ENCODE measurements at regions not wholly inside any gene's neighbourhood (a gene's known extent, or its start where the extent isn't known, plus 50 kb on each side); places are given as distances from the start of the nearest gene placed in this dataset.
"Not testable (repeated sequence)": the region's sequence is repeated elsewhere in the genome, so short reads cannot be mapped to it uniquely, and the experiment has no call there.

DNA sequence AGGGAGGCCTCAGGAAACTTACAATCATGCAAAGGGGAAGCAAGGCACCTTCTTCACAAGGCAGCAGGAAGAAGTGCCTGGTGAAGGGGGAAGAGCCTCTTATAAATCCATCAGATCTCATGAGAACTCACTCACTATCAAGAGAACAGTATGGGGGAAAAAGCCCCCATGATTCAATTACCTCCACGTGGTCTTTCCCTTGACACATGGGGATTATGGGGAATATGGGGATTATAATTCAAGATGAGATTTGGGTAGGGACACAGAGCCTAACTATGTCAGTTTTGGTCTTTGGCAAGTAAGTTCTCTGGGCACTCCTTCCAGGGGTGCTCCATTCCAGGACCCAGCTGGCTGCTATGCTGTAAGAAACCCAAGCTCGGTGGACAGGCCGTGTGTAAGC, 275.3 kb upstream of the TUT7 start:
- Mint-ChIP-seq H3K4me3 (no peak overlapping the region), H3K27ac (peak overlapping the region in 1 of 3 experiments; percentile 30), H3K4me1 (peaks cover 27% of the 10 kb centered on the region), H3K27me3 (ENCODE audit: low read depth) (peaks cover 4% of the 10 kb centered on the region), H3K9me3 (no peaks in the 10 kb centered on the region), H3K36me3 (ENCODE audit: low read depth) (no peaks in the 10 kb centered on the region)
- TF ChIP-seq, protein P1, sequence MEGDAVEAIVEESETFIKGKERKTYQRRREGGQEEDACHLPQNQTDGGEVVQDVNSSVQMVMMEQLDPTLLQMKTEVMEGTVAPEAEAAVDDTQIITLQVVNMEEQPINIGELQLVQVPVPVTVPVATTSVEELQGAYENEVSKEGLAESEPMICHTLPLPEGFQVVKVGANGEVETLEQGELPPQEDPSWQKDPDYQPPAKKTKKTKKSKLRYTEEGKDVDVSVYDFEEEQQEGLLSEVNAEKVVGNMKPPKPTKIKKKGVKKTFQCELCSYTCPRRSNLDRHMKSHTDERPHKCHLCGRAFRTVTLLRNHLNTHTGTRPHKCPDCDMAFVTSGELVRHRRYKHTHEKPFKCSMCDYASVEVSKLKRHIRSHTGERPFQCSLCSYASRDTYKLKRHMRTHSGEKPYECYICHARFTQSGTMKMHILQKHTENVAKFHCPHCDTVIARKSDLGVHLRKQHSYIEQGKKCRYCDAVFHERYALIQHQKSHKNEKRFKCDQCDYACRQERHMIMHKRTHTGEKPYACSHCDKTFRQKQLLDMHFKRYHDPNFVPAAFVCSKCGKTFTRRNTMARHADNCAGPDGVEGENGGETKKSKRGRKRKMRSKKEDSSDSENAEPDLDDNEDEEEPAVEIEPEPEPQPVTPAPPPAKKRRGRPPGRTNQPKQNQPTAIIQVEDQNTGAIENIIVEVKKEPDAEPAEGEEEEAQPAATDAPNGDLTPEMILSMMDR (IDR thresholded peaks at IDR 0.05; ENCODE audit: unreplicated experiment in 3 of 3), result no peak

DNA sequence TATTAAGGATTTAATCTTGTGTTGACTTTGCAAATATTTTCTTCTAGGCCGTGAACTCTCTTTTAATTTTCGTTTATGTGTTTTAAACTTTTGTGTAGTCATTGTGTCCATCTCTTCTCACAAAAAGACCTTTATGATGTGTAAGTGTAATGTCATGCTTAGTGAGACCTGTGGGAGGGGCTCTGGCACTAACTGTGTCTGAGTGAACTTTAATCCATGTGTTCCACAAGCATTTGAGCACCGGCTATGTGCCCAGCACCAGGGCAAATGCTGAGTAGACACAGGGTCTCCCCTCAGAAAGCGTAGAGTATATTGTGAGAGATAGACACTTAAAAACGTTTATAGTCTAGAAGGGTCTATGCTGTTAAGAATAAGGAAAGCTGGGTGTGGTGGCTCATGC, 272.6 kb upstream of the TUT7 start:
- H3K4me1 Mint-ChIP-seq, result peaks cover 21% of the 10 kb centered on the region
- no peak overlapping the region for H3K4me3 Mint-ChIP-seq
- no peaks in the 10 kb centered on the region for H3K36me3 Mint-ChIP-seq (ENCODE audit: low read depth)
- peaks cover 4% of the 10 kb centered on the region for H3K27me3 Mint-ChIP-seq (ENCODE audit: low read depth)
- H3K9me3 Mint-ChIP-seq, result no peaks in the 10 kb centered on the region
- TF ChIP-seq, protein P1 (IDR thresholded peaks at IDR 0.05; ENCODE audit: unreplicated experiment in 3 of 3), result no peak
- H3K27ac Mint-ChIP-seq, result peak overlapping the region in 1 of 3 experiments; percentile 92

DNA sequence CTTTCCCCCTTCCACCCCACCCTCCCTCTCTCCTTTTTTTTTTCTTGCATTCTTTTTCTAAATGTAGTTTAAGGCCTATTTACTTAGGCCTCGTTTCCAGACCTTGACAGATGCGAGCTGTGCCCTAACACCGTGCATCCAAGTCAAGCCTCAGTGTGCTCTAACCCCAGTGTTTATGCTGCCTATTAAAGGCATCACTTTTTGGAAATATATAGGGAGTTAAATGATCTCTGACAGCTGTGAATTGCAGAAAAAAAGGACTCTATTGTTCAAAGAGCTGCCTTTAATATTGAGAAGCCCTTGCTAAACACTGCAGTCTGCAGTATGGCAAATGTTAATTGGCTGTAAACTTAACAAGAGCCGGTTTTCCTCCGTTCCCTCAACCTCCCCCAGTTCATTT, 270.4 kb upstream of the TUT7 start:
- TF ChIP-seq, protein P1 (IDR thresholded peaks at IDR 0.05; ENCODE audit: unreplicated experiment in 3 of 3), result no peak
- no peak overlapping the region for H3K4me3 Mint-ChIP-seq
- peaks cover 16% of the 10 kb centered on the region for H3K4me1 Mint-ChIP-seq
- peak overlapping the region; percentile 88 to 92 (median 88) for H3K27ac Mint-ChIP-seq
- H3K9me3 Mint-ChIP-seq, result no peaks in the 10 kb centered on the region
- no peaks in the 10 kb centered on the region for H3K36me3 Mint-ChIP-seq (ENCODE audit: low read depth)
- H3K27me3 Mint-ChIP-seq (ENCODE audit: low read depth), result peaks cover 3% of the 10 kb centered on the region

DNA sequence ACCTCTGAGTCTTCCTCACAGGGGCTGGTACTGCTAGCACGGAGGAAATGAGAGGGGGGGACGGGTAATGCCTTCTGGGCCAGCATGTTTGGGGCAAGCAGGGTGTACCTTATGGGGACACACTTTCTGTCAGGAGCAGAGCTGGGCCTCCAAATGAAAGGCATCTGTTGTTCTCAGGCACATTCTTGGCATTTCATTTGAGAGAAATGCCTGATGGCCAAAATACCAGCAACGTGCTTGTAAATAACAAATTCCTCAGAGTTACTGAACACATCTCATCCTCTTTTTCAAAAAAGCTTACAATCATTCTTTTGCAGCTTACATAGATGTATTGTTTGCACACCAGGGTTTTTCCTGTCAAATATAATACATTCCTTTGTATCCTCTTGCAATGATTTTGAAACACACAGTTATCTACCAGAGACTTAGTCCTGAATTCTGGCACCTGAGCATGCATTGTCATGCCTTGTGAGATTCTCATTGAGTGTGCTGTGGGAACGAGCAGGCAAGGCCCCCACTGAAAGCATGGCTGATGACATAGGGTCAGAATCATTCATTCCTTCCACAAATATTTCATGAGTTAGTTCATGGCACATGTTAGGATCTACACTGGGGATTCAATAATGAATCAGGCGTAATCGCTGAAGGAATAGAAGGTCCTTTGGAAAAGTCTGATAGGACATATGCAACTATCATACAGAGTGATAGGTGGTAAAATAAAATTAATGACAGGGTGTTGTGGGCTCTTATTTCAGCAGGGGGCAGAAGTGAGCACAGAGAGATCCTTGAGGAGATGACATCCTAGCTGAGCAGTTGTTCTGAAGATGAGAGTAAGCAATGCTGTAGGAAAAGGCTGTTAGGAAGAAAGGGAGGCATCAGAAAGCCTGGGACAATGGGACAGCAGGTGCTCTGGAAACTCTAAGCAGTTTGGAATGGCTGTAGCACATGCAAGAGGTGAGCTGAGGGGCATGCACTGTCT, 260.9 kb upstream of the TUT7 start:
- Mint-ChIP-seq H3K27ac (peak overlapping the region; percentile 59 to 74 (median 67)), H3K36me3 (ENCODE audit: low read depth) (peaks cover 4% of the 10 kb centered on the region), H3K4me1 (peaks cover 34% of the 10 kb centered on the region), H3K9me3 (peaks cover 5% of the 10 kb centered on the region), H3K27me3 (ENCODE audit: low read depth) (no peaks in the 10 kb centered on the region), H3K4me3 (no peak overlapping the region)
- TF ChIP-seq, protein P1 (IDR thresholded peaks at IDR 0.05; ENCODE audit: unreplicated experiment in 3 of 3), result peak; percentile 22 to 34 (median 26)

DNA sequence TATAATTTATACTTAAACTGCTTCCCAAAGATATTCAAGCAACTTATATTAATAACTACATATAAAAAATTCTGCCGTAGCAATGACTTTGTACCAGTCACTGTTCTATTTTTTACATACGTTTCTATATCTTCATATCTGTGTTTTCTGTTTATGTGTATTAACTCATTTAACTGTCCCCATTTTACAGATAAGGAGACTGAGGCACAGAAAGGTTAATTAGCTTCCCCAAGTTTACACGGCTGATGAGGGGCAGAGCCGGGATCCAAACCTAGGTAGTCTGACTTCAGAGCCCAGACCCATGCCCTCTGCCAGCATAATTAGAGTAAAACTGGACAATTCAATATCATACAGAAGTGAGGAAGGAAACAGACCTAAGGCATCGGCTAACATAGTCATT, 259.7 kb upstream of the TUT7 start:
- H3K9me3 Mint-ChIP-seq, result peaks cover 5% of the 10 kb centered on the region
- peak overlapping the region in 2 of 3 experiments; percentile 35 to 44 for H3K27ac Mint-ChIP-seq
- TF ChIP-seq, protein P1 (IDR thresholded peaks at IDR 0.05; ENCODE audit: unreplicated experiment in 3 of 3), result no peak
- H3K4me3 Mint-ChIP-seq, result no peak overlapping the region
- no peaks in the 10 kb centered on the region for H3K27me3 Mint-ChIP-seq (ENCODE audit: low read depth)
- H3K36me3 Mint-ChIP-seq (ENCODE audit: low read depth), result peaks cover 4% of the 10 kb centered on the region
- peaks cover 34% of the 10 kb centered on the region for H3K4me1 Mint-ChIP-seq

DNA sequence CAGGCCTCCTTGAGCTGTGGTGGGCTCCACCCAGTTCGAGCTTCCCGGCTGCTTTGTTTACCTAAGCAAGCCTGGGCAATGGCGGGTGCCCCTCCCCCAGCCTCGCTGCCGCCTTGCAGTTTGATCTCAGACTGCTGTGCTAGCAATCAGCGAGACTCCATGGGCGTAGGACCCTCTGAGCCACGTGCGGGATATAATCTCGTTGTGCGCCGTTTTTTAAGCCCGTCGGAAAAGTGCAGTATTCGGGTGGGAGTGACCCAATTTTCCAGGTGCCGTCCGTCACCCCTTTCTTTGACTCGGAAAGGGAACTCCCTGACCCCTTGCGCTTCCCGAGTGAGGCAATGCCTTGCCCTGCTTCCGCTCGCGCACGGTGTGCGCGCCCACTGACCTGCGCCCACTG, 257.3 kb upstream of the TUT7 start:
- peaks cover 24% of the 10 kb centered on the region for H3K4me1 Mint-ChIP-seq
- H3K4me3 Mint-ChIP-seq; H3K27ac Mint-ChIP-seq; H3K36me3 Mint-ChIP-seq (ENCODE audit: low read depth); H3K27me3 Mint-ChIP-seq (ENCODE audit: low read depth); H3K9me3 Mint-ChIP-seq: not testable (repeated sequence)

Measured in nephron (organoid).